Epithelial cell of proximal tubule (primary cell): ENCODE measurements at regions not wholly inside any gene's neighbourhood (a gene's known extent, or its start where the extent isn't known, plus 50 kb on each side); places are given as distances from the start of the nearest gene placed in this dataset.

Experiments used
- DNase-seq: peaks from one replicate; pipeline ENCODE4 v3.0.0-alpha.2; 2011; ENCODE audit warnings: low read depth
- H3K4me3 ChIP-seq: 2 replicates; pipeline ENCODE4 v1.5.1; 2011; ENCODE audit warnings: low read depth, mild to moderate bottlenecking, low read length
- TF ChIP-seq, protein P1 (sequence below): conservative IDR thresholded peaks from 2 replicates; pipeline ENCODE4 v1.5.1; 2012; ENCODE audit warnings: low read depth, mild to moderate bottlenecking, low read length

DNA sequence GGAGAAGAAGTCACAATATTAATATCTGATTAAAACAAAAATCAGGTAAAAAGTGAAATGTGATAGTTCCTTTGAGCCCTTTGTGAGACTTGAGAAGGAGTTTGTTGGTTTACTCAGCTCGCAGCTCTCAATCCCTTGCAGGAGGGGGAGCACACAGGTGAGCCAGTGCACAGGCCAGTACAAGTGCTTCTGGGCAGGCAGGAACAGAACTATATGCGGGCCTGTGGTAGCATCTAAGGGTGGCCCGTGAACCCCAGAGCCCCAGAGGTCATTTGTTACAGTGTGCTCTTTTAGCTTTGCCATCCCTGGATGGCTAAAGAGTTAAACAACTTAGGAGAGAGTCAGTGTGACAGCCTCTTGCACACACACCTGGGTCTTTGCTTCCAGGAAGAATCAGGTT is 215.3 kb upstream of the EDIL3 start:
- H3K4me3 ChIP-seq = no peak overlapping the region
- no peak for DNase-seq
- TF ChIP-seq, protein P1, sequence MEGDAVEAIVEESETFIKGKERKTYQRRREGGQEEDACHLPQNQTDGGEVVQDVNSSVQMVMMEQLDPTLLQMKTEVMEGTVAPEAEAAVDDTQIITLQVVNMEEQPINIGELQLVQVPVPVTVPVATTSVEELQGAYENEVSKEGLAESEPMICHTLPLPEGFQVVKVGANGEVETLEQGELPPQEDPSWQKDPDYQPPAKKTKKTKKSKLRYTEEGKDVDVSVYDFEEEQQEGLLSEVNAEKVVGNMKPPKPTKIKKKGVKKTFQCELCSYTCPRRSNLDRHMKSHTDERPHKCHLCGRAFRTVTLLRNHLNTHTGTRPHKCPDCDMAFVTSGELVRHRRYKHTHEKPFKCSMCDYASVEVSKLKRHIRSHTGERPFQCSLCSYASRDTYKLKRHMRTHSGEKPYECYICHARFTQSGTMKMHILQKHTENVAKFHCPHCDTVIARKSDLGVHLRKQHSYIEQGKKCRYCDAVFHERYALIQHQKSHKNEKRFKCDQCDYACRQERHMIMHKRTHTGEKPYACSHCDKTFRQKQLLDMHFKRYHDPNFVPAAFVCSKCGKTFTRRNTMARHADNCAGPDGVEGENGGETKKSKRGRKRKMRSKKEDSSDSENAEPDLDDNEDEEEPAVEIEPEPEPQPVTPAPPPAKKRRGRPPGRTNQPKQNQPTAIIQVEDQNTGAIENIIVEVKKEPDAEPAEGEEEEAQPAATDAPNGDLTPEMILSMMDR = no peak

DNA sequence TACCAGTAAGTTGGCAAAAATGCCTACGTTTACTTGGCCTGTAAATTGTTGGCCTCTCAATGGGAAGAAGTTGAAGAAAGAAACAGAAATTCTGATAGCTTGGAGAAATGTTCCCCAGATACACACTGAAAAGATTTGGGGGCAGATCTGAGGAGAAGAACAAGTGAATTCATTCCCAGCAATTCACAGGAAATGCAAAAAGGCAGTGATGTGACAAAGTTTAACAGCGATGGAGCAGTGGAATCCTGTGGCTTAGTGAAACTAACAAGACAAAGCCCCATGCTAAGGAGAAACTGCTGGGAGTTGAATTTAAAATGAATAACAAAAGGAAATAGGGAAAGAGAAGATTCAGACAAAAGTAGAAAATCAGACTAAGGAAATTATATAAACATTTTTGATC is 213.2 kb upstream of the EDIL3 start:
- no peak overlapping the region for H3K4me3 ChIP-seq
- TF ChIP-seq, protein P1 = no peak
- no peak for DNase-seq

DNA sequence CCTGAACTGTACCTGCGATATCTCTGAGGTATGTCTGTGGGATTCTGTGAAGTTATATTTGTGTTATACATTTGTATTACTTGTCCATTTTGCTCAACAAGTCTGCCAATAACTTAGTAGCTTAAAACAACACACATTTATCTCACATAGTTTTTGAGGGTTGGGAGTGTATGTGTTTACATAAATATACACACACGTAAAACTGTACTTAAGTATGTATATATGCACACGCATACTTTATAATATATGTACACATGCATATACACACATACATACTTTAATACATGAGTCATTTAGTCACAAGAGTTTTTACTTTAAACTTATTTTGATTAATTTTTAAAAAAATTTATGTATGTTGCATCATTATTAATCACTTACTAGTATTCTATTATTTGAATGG is 205.9 kb upstream of the EDIL3 start:
- H3K4me3 ChIP-seq = no peak overlapping the region
- TF ChIP-seq, protein P1 = no peak
- DNase-seq = no peak

DNA sequence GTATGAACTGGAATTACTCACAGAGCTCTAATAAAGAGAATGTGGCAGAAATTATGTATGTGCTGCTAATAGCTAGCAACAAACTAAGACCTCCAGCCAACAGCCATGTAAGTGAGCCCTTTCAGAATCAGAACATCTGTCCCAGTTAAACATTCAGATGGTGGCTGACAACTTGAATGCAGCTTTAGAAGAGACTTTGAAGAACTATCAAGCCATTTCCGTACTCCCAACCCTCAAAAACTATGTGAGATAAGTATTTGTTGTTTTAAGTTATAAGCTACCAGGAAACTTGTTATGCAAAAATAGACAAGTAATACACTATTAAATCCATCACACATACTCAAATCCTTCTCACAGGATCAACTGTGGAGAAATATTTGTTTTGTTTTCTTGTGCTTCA is 205.2 kb upstream of the EDIL3 start:
- DNase-seq = no peak
- no peak overlapping the region for H3K4me3 ChIP-seq
- TF ChIP-seq, protein P1 = no peak

DNA sequence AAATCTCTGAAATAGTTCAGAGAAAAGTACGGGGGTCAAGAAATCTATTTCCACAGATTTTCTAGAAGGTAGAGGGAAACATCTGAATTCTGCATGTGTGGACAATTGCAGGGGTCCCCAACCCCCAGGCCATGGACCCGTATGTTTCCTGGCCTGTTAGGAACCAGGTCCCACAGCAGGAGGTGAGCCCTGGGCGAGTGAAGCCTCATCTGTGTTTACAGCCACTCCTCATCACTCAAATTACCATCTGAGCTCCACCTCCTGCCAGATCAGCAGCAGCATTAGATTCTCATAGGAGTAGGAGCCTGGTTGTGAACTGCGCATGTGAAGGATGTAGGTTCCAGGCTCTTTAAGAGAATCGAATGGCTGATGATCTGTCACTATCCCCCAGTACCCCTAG is 200.5 kb upstream of the EDIL3 start:
- DNase-seq = no peak
- no peak overlapping the region for H3K4me3 ChIP-seq
- TF ChIP-seq, protein P1 = no peak

DNA sequence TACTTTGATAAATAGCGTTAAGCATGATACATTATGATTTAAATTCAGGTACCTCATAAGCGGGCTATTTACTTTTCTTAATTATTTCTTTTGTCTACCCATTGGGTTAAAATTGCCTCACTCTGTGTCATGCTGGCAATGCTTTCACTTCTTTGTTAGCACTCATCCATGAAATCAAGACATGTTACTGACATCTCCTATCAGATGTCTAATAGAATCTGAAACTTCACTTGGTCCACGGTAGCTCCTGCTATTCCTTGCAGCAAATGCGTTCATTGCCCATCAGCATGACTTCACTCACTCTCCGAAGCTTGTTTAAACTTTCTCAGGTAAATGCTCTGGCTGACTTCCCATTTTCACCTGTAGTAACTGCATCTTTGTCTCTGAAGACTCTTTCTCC is 193.5 kb upstream of the EDIL3 start:
- TF ChIP-seq, protein P1 = no peak
- no peak overlapping the region for H3K4me3 ChIP-seq
- no peak for DNase-seq

DNA sequence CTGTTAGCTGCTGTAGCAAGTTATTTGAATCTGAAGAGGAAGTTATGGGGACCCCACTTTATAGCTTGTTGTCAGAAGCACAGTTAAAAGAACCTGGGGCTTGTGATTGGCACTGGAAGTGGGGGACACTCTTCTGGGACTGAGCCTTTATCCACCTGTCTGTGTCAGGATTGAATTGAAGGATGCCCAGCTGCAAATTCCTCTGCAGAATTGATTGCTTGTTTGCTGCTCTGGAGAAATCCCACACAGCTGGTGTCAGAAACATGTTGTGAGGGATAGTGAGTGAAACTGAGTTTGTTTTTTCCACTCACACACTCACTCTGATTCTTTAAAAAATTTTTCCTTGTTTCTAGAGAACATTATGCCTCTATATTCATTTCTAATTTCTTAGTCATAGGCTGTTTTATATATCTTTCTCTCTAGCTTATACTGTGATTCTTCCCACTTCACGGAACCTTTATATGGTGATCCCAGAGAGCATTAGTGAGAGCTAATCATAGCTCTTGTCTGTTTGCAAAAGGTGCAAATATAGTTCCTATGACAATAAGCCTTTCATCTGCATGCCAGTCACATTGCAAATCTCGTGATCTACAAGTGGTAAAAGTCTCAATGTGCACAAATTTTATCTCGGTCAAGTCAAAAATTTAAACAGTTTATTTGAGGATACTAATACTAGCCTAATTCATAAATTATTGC is 188.5 kb upstream of the EDIL3 start:
- H3K4me3 ChIP-seq = no peak overlapping the region
- TF ChIP-seq, protein P1 = no peak
- no peak for DNase-seq
